Fibroblast of pulmonary artery (primary cell): ENCODE measurements at regions not wholly inside any gene's neighbourhood (a gene's known extent, or its start where the extent isn't known, plus 50 kb on each side); places are given as distances from the start of the nearest gene placed in this dataset.
A peak's percentile ranks its signal among the peaks of the same experiment; 100 is the strongest.

Experiments
- DNase-seq: peaks from one replicate; pipeline ENCODE4 v3.0.0-alpha.2; 2010; ENCODE audit warnings: low read depth
- H3K4me3 ChIP-seq: replicated peaks from 2 replicates; pipeline ENCODE4 v1.5.1; 2011; ENCODE audit warnings: low read depth, mild to moderate bottlenecking, control low read depth, low read length, moderate library complexity
- CTCF ChIP-seq: IDR thresholded peaks from 2 replicates; pipeline ENCODE4 v1.5.1; 2011; ENCODE audit warnings: mild to moderate bottlenecking, control low read depth, low read length, inconsistent platforms; ENCODE audit errors: missing control alignments

DNA sequence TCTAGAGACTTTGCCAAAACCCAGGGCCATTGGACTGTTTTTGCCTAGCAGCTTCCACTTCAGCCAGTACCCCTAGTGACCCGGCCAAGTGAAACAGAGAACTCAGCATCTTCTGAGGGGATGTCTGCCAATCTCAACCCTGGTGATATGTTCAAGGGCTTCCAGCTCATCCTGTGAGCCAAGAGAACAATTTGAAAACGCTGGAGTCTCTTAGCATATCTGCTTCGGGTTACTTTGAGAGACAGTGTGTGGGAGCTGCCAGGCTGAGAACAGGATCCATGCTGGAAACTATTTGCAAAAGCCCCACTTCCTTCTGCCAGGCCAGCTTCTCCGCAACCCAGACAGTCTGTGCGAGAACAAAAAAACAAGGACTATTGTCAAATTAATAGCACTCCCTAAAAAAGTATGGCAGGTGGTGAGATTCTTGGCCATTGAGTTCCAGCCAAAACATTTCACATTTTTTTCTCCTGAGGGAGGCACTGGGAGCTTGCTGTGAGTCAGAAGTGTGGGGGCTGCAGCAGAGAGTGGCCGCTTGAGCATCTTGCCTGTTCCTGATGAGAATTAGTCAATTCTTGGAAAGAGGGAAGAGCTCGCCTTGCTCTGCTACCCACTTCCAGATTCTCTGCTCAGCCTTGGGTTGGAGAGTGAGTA, 395.6 kb upstream of the TRIB2 start:
- H3K4me3 ChIP-seq, result no peak overlapping the region
- peak; percentile 98 for DNase-seq
- TF ChIP-seq CTCF, result peak; percentile 18

DNA sequence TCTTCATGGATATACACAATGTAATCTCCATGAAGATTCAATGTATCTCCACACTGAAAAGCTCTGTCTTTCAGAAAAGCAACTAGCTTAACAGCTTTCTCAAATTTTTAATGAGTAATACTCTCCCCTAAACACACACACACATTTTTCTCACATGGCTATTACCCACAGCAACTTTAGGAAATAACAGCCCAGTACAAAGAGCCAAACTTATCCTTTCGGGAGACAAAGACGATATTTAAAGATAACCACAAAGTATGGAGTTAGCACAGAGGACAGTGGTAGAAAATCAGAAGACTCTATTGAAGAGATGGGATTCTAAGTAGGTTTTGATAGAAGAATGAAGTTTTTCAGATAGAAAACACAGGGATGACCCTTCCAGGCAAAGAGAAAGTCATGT, 394.9 kb upstream of the TRIB2 start:
- no peak for TF ChIP-seq CTCF
- no peak for DNase-seq
- H3K4me3 ChIP-seq, result no peak overlapping the region

DNA sequence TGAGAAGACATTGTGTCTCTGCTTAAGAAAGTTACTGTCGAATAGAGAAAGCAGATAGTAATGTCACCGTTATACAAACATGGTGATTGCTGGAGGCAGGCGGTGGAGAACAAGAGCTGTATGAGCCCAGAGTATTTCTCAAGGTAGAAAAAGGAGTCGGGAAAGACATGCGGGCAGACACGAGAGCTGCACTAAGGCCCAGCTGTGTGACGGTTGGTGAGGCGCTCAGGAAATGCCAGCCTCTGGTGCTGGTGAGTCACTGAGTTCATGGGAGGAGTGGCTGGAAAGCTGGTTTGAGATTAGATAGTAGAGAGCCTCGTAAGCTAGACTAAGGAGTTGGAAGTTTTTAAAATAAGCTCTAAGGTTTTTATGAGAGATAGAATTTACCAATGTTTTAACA, 390.9 kb upstream of the TRIB2 start:
- no peak overlapping the region for H3K4me3 ChIP-seq
- DNase-seq, result peak; percentile 88
- no peak for TF ChIP-seq CTCF

DNA sequence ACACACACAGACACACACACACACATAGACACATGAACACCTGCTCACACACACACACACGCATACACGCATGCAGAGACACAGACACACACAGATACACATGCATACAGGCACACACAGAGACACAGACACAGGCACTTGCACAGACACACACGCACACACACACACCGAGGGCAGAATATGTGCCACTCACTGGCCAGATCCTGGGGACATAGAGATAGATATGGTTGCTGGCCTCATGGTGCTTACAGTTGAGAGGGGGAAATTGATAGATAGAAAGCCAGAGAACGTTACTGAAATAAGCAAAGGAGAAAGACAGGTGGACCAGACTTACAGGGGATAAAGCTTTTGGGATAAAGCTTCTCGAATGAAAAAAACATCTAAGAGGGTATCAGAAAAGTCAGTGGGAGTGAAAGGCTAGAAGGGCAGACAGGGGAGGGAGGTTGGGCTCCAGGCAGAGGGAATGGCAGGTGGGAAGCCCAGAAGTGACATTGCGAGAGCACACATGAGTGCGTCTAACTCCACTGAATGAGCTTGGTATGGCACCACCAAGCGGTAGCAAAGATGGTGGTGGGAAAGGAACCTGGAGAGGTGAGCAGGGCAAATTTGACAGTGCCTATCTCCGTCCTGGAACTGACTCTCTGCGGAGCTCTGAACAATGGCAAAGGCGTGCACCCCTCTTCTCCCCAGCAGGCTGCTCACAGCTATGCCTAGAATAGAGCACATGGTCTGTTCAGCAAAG, 390.1 kb upstream of the TRIB2 start:
- no peak for DNase-seq
- no peak for TF ChIP-seq CTCF
- no peak overlapping the region for H3K4me3 ChIP-seq

DNA sequence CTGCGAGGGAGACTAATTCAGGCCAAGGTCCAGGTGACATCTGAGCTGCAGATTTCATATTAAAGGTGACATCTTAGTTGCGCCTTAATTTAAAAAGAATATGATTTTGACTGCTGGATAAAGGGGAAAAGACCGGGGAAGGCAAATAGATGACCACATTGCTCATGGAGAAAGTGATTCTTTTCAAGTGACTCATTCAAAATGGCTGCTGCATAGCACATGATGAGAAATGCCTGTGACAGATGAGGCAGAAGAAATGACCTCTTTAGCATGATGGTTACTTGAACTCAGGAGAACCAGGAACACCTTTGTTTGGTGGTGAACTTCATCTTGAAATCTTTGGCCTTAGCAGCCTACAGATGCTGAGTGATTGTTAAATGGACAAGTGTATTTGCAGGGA, 385.8 kb upstream of the TRIB2 start:
- TF ChIP-seq CTCF, result no peak
- no peak overlapping the region for H3K4me3 ChIP-seq
- peak; percentile 56 for DNase-seq

DNA sequence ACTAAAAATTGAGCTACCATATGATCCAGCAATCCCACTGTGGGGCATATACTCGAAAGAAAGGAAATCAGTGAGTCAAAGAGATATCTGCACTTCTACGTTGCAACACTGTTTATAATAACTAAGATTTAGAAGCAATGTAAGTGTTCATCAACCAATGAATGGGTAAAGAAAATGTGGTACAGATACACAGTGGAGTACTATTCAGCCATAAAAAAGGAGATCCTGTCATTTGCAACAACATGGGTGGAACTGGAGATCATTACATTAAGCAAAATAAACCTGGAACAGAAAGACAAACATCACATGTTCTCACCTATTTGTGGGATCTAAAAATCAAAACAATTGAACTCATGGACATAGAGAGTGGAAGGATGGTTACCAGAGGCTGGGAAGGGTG, 385.0 kb upstream of the TRIB2 start:
- DNase-seq, result no peak
- TF ChIP-seq CTCF, result no peak
- no peak overlapping the region for H3K4me3 ChIP-seq

DNA sequence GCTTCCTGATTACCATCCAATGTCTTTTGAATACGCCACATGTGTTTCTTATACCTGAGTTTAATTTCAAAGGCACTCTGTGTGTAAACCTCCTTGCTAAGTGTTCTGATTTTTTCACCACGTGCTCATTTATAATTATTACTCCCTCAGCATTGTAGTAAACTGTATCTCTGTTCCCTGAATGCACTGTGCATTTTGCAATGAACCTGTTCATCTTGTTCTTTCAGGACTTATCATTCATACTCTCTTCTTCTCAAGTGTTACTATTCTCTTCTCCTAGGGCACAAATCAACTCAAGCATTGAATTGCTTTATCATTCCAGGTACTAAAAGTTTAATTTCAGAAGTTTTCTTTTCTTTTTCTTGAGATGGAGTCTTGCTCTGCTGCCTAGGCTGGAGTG, 383.4 kb upstream of the TRIB2 start:
- no peak for DNase-seq
- no peak overlapping the region for H3K4me3 ChIP-seq
- no peak for TF ChIP-seq CTCF
